COLO668 (cell line): ENCODE measurements at regions not wholly inside any gene's neighbourhood (a gene's known extent, or its start where the extent isn't known, plus 50 kb on each side); places are given as distances from the start of the nearest gene placed in this dataset.
"Not testable (repeated sequence)": the region's sequence is repeated elsewhere in the genome, so short reads cannot be mapped to it uniquely, and the experiment has no call there.

ENCODE experiments used
- DNase-seq: peaks from one replicate; lab custom pipeline; 2025; ENCODE audit not compliant: unreplicated experiment; lab: John Stamatoyannopoulos, UW

DNA sequence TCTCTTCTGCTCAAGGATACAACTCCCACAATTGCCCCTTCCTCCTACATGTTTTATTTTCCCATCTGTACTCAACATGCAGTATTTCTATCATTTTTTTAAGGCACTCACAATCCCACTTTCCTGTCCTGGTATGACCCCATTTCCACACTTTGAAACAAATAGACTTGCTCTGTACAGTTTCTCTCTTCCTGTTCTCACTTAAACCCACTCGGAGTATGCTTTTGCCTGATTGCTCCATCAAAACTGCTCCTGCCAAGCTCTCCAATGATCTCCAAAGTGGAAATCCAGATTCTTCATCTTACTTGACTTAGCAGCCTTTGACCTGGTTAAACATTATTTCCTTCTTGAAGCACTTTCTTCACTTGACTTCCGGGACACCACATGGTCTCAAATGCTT is 384.5 kb downstream of the SEC23A start:
- DNase-seq = no peak

DNA sequence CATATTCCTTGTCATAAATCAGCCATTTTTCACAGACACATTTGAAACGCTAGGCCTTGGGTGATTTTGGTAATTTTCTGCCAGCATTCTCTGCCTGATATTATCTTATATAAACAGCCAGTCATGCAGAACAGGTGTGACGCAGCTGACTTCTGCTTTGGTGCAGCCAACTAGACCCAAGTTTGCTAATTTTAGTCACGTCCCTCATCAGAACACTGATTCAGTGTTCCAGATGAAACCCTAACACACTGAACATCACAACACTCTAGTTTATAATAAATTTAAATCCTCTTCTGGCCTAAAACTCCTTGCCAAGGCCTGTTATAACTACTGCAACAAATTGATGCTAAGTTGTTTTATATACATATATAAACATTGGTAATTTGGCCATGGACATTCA is 386.1 kb downstream of the SEC23A start:
- DNase-seq = no peak

DNA sequence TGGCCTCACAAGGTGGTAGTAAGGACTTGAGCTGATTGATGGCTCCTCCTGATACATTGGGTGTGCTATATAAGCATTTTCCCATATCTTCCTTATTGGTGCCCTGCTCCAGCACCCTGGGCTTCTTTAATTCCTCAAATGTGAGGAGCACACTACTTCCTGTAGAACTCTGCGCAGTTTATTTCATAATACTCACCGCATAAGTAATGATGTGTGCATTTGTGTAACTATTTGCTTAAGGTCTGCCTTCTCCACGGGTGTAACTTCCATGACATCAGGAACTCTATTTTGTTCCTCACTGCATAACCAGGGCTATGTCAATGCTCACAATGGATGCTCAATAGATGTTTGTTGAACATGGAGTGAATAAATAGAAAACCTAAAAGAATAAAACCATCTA is 392.2 kb downstream of the SEC23A start:
- no peak for DNase-seq

DNA sequence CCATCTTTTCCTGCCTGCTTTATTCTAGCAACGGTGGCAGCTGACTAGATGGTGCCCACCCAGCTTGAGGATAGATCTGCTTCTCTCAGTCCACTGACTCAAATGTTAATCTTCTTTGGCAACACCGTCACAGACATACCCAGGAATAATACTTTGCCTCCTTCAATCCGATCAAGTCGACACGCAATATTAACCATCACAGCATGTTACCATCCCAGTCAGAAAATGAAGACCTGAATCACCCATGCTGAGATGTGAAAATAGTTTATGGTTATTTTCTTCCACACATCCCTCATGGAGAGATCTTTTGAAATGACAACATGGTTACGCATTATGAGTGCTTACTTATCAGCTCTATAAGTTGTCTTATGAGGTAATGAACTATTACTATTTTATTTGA is 392.8 kb downstream of the SEC23A start:
- DNase-seq = no peak

DNA sequence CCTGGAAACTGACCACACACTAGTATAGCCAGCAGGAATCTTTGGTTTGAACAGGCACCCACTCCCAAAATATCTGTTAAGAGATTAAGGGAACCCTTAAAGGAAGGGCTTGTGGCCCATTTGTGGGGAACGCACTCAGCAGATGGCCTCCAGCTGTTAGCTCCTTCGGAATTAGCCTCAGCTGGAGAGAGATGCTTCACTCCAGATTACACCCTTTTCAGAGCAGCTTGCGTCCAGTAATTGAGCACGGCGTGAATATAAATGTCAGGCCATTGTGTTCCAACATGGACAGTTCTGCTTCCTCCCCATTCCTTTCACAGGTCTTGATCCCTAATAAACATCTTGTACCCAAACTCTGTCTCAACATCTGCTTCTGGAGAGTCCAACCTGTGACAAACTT is 397.8 kb downstream of the SEC23A start:
- no peak for DNase-seq

DNA sequence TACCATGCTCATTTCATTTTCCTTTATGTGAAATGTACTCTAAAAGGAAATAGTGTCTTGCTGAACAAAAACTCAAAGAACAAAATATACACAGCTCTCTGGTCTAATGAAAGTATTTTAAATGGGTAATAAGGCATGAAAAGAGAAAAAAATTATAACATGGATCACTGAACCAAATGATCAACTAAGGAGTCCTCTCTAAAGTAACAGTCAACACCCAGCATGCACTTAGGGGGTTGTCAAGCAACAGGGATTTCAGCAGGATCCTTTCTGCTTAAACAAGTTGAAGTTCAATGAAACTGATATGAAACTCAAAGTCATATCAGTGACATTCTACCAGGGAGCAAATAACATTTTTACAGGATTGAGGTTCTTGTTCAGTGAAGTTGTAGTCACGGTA is 398.8 kb downstream of the SEC23A start:
- DNase-seq = no peak

DNA sequence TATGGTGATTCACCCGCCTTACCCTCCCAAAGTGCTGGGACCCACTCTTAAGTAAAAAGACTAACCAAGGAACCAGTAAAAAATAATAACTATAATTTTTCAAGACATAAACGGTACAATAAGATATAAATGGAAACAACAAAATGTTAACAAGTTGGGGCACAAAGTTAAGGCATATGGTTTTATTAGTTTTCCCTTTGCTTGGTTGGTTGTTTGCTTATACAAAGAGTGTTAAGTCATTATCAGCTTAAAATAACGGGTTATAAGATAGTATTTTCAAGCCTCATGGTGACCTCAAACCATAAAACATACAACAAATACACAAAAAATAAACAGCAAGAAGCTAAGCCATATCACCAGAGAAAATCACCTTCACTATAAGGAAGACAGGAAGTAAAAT is 406.1 kb downstream of the SEC23A start:
- no peak for DNase-seq

DNA sequence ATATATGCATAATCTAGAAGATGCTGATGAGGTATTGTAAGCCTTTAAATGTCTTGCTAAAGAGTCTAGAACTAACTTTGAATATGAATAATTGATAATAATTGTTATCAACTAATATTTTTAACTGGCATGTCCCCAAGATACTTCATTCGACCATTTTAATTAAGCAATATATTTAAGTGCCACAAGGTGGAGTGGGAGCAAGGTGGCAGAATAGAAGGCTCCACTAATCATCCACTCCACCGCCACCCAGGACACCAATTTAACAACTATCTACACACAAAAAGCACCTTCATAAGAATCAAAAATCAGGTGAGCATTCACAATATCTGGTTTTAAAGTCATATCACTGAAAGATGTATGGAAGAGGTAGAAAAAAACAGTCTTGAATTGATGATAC is 409.6 kb downstream of the SEC23A start:
- DNase-seq = no peak

DNA sequence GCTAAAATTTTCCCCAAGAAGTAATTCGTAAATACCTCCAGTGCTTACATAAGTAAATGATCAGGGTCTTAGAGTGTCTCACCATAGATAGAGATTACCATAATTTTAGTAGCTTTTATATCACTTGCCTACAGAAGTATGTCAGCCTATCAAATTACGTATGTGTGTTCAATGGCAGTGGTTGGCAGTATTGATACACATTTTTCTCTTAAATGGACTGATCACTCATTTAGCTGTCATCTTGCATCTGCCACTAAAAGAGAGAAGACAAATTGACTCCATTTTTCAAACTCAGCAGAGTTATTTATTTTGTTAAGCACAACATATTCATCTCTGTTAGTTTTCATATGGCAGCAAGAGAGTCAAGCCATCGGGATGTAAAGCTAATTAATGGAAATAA is 413.1 kb upstream of the CLEC14A start:
- DNase-seq = no peak

DNA sequence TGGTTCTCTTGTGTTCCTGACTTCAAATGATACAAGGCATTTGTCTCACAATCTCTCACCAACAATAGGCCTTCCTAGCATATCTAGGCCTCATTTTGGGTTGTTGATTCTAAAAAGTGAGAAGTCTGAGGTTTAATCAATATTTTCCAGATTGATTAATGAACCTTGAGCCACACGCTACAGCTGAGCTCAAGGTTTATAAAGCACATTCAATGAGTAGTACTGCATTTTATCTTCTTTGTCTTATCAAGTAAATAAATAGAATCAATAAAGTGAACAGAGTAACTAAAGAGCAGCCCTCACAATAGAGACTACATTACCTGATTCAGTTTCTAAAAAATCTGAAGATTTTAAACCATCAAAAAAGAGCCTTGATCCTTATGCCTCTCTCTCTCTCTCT is 407.5 kb upstream of the CLEC14A start:
- DNase-seq = no peak

DNA sequence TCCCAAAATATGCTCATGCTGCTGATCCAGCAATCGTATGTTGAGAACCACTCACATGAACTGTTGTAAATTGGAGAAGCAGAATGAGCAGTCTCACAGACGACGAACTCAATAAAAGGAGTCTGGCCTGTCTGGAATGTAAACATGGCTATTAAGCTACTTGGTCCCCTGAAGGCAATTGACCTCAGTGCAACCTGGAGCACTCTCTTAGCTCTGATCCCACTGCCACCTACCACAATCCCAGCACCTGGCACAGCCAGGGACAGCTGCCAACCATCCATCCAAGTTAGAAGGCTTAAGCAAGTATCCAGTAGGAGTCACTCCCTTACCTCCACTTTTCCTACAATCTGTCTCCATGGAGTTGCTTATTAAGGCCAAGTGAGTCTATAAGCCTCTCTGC is 406.9 kb upstream of the CLEC14A start:
- no peak for DNase-seq

DNA sequence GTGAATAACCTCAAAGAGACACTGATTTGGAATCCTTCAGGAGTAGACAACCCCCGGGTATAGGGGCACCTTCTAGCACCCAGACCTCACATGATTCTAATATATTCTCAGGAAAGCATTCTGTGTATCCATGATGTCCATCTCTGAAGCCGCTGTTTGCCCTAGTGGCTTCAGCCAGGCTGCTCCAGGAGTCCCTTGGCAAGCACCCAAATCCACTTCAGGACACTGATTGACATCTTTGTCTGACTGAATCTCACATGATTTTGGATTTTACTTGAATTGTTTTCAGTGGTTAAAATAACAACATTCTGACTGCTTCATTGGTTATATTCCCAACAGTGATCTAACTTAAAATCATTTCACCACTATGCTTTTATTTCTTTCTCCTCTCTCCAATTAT is 390.5 kb upstream of the CLEC14A start:
- DNase-seq = no peak

DNA sequence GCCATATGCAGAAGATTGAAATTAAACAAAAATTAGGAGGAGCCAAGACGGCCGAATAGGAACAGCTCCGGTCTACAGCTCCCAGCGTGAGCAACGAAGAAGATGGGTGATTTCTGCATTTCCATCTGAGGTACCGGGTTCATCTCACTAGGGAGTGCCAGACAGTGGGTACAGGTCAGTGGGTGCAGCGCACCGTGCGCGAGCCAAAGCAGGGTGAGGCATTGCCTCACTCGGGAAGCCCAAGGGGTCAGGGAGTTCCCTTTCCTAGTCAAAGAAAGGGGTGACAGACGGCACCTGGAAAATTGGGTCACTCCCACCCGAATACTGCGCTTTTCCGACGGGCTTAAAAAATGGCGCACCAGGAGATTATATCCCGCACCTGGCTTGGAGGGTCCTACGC is 379.0 kb upstream of the CLEC14A start:
- DNase-seq = not testable (repeated sequence)

DNA sequence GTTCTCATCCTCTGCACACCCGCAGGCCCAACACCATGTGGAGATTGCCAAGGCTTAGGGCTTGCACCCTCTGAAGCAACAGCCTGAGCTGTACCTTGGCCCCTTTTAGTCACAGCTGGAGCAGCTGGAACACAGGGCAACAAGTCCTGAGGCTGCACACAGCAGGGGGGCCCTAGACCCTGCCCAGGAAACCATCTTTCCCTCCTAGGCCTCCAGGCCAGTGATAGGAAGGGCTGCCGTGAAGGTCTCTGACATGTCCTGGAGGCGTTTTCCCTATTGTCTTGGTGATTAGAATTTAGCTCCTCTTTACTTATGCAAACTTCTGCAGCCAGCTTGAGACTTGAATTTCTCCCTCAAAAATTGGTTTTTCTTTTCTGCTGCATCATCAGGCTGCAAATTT is 373.5 kb upstream of the CLEC14A start:
- no peak for DNase-seq

DNA sequence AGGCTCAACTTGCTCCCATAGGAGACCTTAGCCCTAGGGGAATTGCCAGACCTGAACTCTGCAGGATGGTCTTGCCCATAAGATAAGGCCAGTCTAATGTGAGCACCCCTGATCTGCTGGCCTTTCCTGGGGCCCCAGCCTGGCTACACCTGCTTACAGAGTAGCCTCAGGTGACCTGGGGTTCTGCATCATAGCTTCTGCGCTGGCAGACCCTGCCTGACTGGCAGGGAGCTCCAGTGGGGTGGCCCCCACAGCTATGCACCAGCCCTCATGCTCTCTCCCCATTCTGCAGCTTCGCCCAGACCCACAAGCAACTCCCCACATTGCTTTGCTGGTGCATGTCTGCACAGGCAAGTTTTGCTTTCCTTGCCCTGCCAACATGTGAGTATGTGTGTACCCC is 371.3 kb upstream of the CLEC14A start:
- no peak for DNase-seq

DNA sequence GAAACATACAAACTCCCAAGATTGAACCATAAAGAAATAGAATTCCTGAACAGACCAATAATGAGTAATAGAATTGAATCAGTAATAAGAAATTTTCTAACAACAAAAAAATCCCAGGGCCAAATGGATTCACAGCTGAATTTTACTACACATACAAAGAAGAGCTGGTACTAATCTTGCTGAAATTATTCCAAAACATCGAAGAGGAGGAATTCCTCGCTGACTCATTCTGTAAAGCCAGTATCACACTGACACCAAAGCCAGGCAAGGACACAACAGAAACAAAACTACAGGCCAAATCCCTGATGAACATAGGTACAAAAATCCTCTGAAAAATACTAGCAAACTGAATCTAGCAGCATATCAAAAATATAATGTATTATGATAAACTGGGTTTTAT is 367.8 kb upstream of the CLEC14A start:
- DNase-seq = no peak

DNA sequence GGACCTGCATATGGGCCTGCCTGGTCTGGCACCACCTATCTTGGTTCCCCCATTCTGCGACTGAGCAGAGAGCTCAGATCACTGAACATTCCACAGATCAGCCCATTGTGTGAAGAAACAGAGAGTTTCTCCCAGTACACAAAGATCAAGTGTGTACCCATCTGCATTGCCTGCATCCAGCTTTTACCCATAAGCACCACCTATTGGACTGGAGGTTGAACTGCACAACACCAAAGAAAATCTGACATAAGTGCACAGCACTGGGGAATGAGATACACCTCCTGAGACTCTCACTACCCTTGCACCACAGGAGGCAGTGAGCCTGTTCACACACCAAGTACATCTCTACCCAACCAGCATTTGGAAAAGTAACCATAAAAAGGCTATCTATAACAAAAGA is 362.6 kb upstream of the CLEC14A start:
- no peak for DNase-seq

DNA sequence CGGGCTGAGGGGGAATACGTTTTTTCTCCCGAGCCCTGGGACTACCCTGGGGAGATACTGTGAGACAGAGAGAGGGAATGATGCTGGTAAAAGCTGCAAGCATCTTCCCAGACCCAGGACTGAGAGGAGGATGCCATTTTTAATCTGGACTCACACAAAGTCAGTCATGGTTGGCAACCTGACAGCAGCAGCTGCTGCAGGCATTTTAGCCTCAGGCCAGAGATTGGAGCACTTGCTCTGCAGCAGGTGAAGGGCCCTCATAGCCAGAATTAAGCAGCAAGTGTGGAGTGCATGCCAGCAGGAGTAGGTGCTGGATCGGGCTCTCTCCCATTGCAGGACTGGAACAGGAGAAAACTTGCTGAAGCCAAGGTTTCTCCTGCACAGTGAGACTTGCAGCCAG is 361.1 kb upstream of the CLEC14A start:
- DNase-seq = peak; percentile 9

DNA sequence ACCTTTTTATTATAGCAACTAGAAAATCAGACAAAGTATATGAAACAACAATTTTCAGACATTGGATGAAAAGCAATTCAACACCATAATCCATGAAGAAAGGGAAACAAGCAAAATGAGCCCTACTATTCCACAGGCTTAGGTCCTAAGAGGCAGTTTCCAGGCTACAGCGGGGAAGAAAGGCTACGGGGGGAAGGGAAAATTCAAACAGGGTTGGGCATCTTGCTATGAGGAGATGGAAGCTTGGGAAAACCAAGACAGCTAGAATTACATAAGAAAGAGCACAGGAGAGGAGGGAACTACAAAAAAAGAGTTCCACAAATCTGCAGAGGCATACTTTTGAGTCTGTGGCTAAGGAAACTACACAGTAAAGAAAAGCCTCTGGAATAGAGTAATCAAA is 356.0 kb upstream of the CLEC14A start:
- DNase-seq = no peak

DNA sequence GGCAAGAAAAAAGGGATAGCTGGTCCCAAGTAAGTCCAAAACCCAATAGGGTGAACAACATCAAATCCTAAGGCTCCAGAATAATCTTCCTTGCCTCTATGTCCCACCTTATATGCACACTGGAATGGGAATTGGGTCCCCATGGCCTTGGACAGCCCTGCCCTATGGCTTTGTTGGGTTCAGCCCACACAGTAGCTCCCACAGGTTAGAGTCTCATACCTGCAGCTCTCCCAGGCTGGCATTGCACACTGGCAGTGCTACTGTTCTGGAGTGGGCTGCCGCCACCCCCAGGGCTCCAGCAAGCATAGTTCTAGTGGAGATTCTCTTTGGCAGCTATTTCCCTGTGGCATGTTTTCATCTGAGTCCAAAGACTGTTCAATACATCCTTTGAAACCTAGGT is 352.4 kb upstream of the CLEC14A start:
- no peak for DNase-seq

DNA sequence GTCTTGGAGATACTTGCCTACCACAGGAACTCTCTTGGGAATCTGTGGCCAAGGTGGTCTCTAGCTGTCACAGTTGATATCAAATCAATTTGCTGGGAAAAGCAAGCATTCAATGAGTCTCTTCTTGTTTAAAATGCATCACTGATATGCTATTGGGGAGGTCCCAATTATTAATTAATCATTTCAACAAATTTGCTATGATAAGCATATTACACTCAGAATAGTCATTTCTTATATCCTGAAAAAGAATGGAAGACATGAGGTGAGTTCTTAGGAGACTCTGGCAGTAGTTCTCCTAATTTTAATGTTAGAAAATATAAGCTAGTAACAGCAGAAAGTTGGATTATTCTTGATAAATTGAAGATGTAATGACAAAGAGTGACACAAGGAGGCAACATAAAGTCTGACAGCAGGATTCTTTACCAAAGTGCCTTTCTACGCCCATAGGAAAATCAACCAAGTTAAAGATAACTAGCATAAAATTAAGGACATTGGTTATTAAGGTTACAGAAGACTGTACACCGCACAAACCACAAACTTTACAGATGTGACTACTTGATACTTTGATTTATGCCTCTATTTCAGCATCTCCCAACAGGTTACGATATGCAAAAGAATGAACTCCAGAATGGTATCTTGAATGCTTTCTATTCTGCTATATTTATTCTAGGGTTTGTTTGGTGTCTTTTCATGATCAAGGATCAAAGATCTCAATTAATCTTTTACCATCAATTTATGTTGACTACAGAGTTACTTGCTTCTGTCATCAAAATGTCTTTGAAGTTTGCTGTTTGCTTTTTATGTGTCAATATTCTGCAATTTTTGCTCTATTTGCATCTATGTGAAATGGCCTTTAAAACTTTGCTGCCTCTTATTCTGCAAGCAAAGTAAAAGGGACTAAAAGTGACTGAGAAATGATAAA is 349.6 kb upstream of the CLEC14A start:
- no peak for DNase-seq

DNA sequence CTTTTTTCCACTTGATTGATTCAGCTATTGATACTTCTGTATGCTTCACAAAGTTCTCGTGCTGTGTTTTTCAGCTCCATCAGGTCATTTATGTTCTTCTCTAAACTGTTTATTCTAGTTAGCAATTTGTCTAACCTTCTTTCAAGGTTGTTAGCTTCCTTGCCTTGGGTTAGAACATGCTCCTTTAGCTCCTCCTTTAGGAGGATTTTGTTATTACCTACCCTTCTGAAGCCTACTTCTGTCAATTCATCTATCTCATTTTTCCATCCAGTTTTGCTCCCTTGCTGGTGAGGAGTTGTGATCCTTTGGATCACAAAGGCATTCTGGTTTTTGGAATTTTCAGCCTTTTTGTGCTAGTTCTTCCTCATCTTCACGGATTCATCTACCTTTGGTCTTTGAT is 344.7 kb upstream of the CLEC14A start:
- not testable (repeated sequence) for DNase-seq

DNA sequence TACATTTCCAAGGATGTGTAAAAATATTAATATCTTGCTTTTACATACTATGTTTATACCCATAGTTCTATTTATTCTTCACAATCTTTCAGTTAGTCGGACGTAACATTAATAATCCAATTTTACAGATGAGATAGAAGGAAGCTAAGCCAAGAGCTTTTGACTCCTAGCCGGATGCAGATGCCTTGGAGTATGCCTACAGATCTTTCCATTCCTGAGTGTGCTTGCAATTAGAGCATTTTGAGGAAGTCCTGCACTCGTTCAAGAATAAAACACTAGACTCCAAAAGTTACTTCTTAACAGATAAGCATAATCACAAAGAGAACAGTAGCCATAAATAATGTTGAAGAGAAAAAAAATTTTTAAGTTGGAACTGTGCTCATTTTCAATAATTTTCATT is 337.6 kb upstream of the CLEC14A start:
- no peak for DNase-seq
